ENCODE measurements at regions not wholly inside any gene's neighbourhood (a gene's known extent, or its start where the extent isn't known, plus 50 kb on each side); places are given as distances from the start of the nearest gene placed in this dataset.
A peak's percentile ranks its signal among the peaks of the same experiment; 100 is the strongest.

GRCh38 chr3:23668430-23668904 lies 137.3 kb upstream of the UBE2E1 start:
- H3K4me3 ChIP-seq (ENCODE audit: low read length in 2 of 2) = no peak overlapping the region
- H3K4me1 ChIP-seq (ENCODE audit: control insufficient read depth in 1 of 2, insufficient read depth in 2 of 2, low read length in 2 of 2) = no peaks in the 10 kb centered on the region
- H3K27ac ChIP-seq (ENCODE audit: low read depth in 1 of 2, low read length in 2 of 2) = no peak overlapping the region
- ATAC-seq (ENCODE audit: low FRiP score) (no peak), DNase-seq (no peak)
- WGBS, 2 donors = 35 to 46% methylated on average over 4 of the region's 4 CpGs
- intact Hi-C loops (cut with DNase I) = no loop called here
- H3K27me3 ChIP-seq (ENCODE audit: control insufficient read depth in 1 of 2, insufficient read depth in 2 of 2, low read length in 1 of 2) = no peaks in the 10 kb centered on the region
- H3K36me3 ChIP-seq (ENCODE audit: control insufficient read depth in 1 of 2, insufficient read depth in 2 of 2, low read length in 1 of 2) = no peaks in the 10 kb centered on the region
- H3K9me3 ChIP-seq (ENCODE audit: control insufficient read depth, low read length) = no peaks in the 10 kb centered on the region

- H3K27ac ChIP-seq (ENCODE audit: low read depth in 1 of 2, low read length in 2 of 2) = no peak overlapping the region
- DNase-seq = no peak
- H3K36me3 ChIP-seq (ENCODE audit: control insufficient read depth in 1 of 2, insufficient read depth in 2 of 2, low read length in 1 of 2) = no peaks in the 10 kb centered on the region
- no peaks in the 10 kb centered on the region for H3K4me1 ChIP-seq (ENCODE audit: control insufficient read depth in 1 of 2, insufficient read depth in 2 of 2, low read length in 2 of 2)
- H3K9me3 ChIP-seq (ENCODE audit: control insufficient read depth, low read length) = no peaks in the 10 kb centered on the region
- H3K27me3 ChIP-seq (ENCODE audit: control insufficient read depth in 1 of 2, insufficient read depth in 2 of 2, low read length in 1 of 2) = no peaks in the 10 kb centered on the region
- no peak for ATAC-seq (ENCODE audit: low FRiP score)
- H3K4me3 ChIP-seq (ENCODE audit: low read length in 2 of 2) = no peak overlapping the region
- intact Hi-C loops (cut with DNase I) = no loop called here
- WGBS, 2 donors = 89 to 94% methylated on average over 8 of the region's 8 CpGs
Measured at GRCh38 chr3:23669541-23670255, 136.1 kb upstream of the UBE2E1 start.

GRCh38 chr3:23671851-23672589 lies 133.7 kb upstream of the UBE2E1 start:
- ATAC-seq (ENCODE audit: low FRiP score) = peak; percentile 42
- no peaks in the 10 kb centered on the region for H3K36me3 ChIP-seq (ENCODE audit: control insufficient read depth in 1 of 2, insufficient read depth in 2 of 2, low read length in 1 of 2)
- H3K4me1 ChIP-seq (ENCODE audit: control insufficient read depth in 1 of 2, insufficient read depth in 2 of 2, low read length in 2 of 2) = no peaks in the 10 kb centered on the region
- 16 to 19% methylated on average over 38 of the region's 38 CpGs for WGBS, 2 donors
- no peak overlapping the region for H3K4me3 ChIP-seq (ENCODE audit: low read length in 2 of 2)
- intact Hi-C loops (cut with DNase I) = no loop called here
- no peaks in the 10 kb centered on the region for H3K9me3 ChIP-seq (ENCODE audit: control insufficient read depth, low read length)
- H3K27ac ChIP-seq (ENCODE audit: low read depth in 1 of 2, low read length in 2 of 2) = no peak overlapping the region
- DNase-seq = peak; percentile 53 to 76
- no peaks in the 10 kb centered on the region for H3K27me3 ChIP-seq (ENCODE audit: control insufficient read depth in 1 of 2, insufficient read depth in 2 of 2, low read length in 1 of 2)

GRCh38 chr3:23672628-23673027 lies 133.1 kb upstream of the UBE2E1 start:
- Histone ChIP-seq H3K36me3 (ENCODE audit: control insufficient read depth in 1 of 2, insufficient read depth in 2 of 2, low read length in 1 of 2) (no peaks in the 10 kb centered on the region), H3K4me1 (ENCODE audit: control insufficient read depth in 1 of 2, insufficient read depth in 2 of 2, low read length in 2 of 2) (no peaks in the 10 kb centered on the region), H3K9me3 (ENCODE audit: control insufficient read depth, low read length) (no peaks in the 10 kb centered on the region), H3K27me3 (ENCODE audit: control insufficient read depth in 1 of 2, insufficient read depth in 2 of 2, low read length in 1 of 2) (no peaks in the 10 kb centered on the region), H3K27ac (ENCODE audit: low read depth in 1 of 2, low read length in 2 of 2) (no peak overlapping the region), H3K4me3 (ENCODE audit: low read length in 2 of 2) (no peak overlapping the region)
- 93 to 94% methylated on average over 4 of the region's 4 CpGs for WGBS, 2 donors
- DNase-seq = no peak
- intact Hi-C loops (cut with DNase I) = no loop called here
- no peak for ATAC-seq (ENCODE audit: low FRiP score)

- intact Hi-C loops (cut with DNase I) = no loop called here
- 88 to 89% methylated on average over 3 of the region's 3 CpGs for WGBS, 2 donors
- Histone ChIP-seq H3K36me3 (ENCODE audit: control insufficient read depth in 1 of 2, insufficient read depth in 2 of 2, low read length in 1 of 2) (no peaks in the 10 kb centered on the region), H3K4me3 (ENCODE audit: low read length in 2 of 2) (no peak overlapping the region), H3K27me3 (ENCODE audit: control insufficient read depth in 1 of 2, insufficient read depth in 2 of 2, low read length in 1 of 2) (no peaks in the 10 kb centered on the region), H3K27ac (ENCODE audit: low read depth in 1 of 2, low read length in 2 of 2) (no peak overlapping the region), H3K4me1 (ENCODE audit: control insufficient read depth in 1 of 2, insufficient read depth in 2 of 2, low read length in 2 of 2) (no peaks in the 10 kb centered on the region), H3K9me3 (ENCODE audit: control insufficient read depth, low read length) (no peaks in the 10 kb centered on the region)
- ATAC-seq (ENCODE audit: low FRiP score) (no peak), DNase-seq (no peak)
Measured at GRCh38 chr3:23675010-23675409, 130.7 kb upstream of the UBE2E1 start.

GRCh38 chr3:23676093-23676492 lies 129.7 kb upstream of the UBE2E1 start:
- intact Hi-C loops (cut with DNase I) = no loop called here

GRCh38 chr3:23682646-23683045 lies 123.1 kb upstream of the UBE2E1 start:
- intact Hi-C loops (cut with DNase I) = no loop called here

More at GRCh38 chr3:23676093-23676492, 129.7 kb upstream of the UBE2E1 start:
- Histone ChIP-seq H3K4me1 (ENCODE audit: control insufficient read depth in 1 of 2, insufficient read depth in 2 of 2, low read length in 2 of 2) (no peaks in the 10 kb centered on the region), H3K27me3 (ENCODE audit: control insufficient read depth in 1 of 2, insufficient read depth in 2 of 2, low read length in 1 of 2) (no peaks in the 10 kb centered on the region), H3K36me3 (ENCODE audit: control insufficient read depth in 1 of 2, insufficient read depth in 2 of 2, low read length in 1 of 2) (no peaks in the 10 kb centered on the region), H3K9me3 (ENCODE audit: control insufficient read depth, low read length) (no peaks in the 10 kb centered on the region), H3K4me3 (ENCODE audit: low read length in 2 of 2) (no peak overlapping the region), H3K27ac (ENCODE audit: low read depth in 1 of 2, low read length in 2 of 2) (no peak overlapping the region)
- WGBS, 2 donors = 99 to 100% methylated on average over 1 of the region's 1 CpG
- ATAC-seq (ENCODE audit: low FRiP score) = no peak
- no peak for DNase-seq

GRCh38 chr3:23685541-23686258 lies 120.1 kb upstream of the UBE2E1 start:
- H3K27ac ChIP-seq (ENCODE audit: low read depth in 1 of 2, low read length in 2 of 2) = peak overlapping the region in 1 of 2 donors; percentile 7
- H3K4me1 ChIP-seq (ENCODE audit: control insufficient read depth in 1 of 2, insufficient read depth in 2 of 2, low read length in 2 of 2) = peaks cover 0 to 6% of the 10 kb centered on the region in 2 donors
- H3K4me3 ChIP-seq (ENCODE audit: low read length in 2 of 2) = no peak overlapping the region
- no peaks in the 10 kb centered on the region for H3K36me3 ChIP-seq (ENCODE audit: control insufficient read depth in 1 of 2, insufficient read depth in 2 of 2, low read length in 1 of 2)
- H3K9me3 ChIP-seq (ENCODE audit: control insufficient read depth, low read length) = peaks cover 1% of the 10 kb centered on the region
- DNase-seq = peak; percentile 84 to 89
- H3K27me3 ChIP-seq (ENCODE audit: control insufficient read depth in 1 of 2, insufficient read depth in 2 of 2, low read length in 1 of 2) = no peaks in the 10 kb centered on the region
- intact Hi-C loops (cut with DNase I) = no loop called here
- peak; percentile 89 for ATAC-seq (ENCODE audit: low FRiP score)
- WGBS, 2 donors = 35 to 38% methylated on average over 9 of the region's 9 CpGs

More at GRCh38 chr3:23682646-23683045, 123.1 kb upstream of the UBE2E1 start:
- H3K4me3 ChIP-seq (ENCODE audit: low read length in 2 of 2) = no peak overlapping the region
- H3K4me1 ChIP-seq (ENCODE audit: control insufficient read depth in 1 of 2, insufficient read depth in 2 of 2, low read length in 2 of 2) = peaks cover 0 to 6% of the 10 kb centered on the region in 2 donors
- no peaks in the 10 kb centered on the region for H3K27me3 ChIP-seq (ENCODE audit: control insufficient read depth in 1 of 2, insufficient read depth in 2 of 2, low read length in 1 of 2)
- DNase-seq (no peak), ATAC-seq (ENCODE audit: low FRiP score) (no peak)
- H3K36me3 ChIP-seq (ENCODE audit: control insufficient read depth in 1 of 2, insufficient read depth in 2 of 2, low read length in 1 of 2) = no peaks in the 10 kb centered on the region
- 73 to 80% methylated on average over 1 of the region's 1 CpG for WGBS, 2 donors
- H3K27ac ChIP-seq (ENCODE audit: low read depth in 1 of 2, low read length in 2 of 2) = no peak overlapping the region
- H3K9me3 ChIP-seq (ENCODE audit: control insufficient read depth, low read length) = no peaks in the 10 kb centered on the region

Data from aorta (tissue), 5 donors.